Psoas muscle (tissue), 7 donors: ENCODE measurements at regions not wholly inside any gene's neighbourhood (a gene's known extent, or its start where the extent isn't known, plus 50 kb on each side); places are given as distances from the start of the nearest gene placed in this dataset.

Experiments used
- ATAC-seq, 4 donors: fragments of 200-7000 bp; cut with Tn5 transposase; one replicate each; pipeline ENCODE4 v1.9.1; 2020; ENCODE audit warnings: moderate library complexity in 3 of 4, mild to moderate bottlenecking in 2 of 4
- DNase-seq, 2 donors: peaks; one replicate each; pipeline ENCODE4 v3.0.0-alpha.2; 2020
- H3K27ac ChIP-seq: fragments of 200-600 bp; one replicate; pipeline ENCODE4 v1.8.0; 2022
- H3K27me3 ChIP-seq, 3 donors: fragments of 200-600 bp in 1 of 3; one replicate each; pipeline versions ENCODE4 v1.6.1 to v1.8.0; 2013 to 2022; ENCODE audit warnings: low read length in 2 of 3, mild to moderate bottlenecking in 2 of 3, moderate library complexity in 1 of 3; ENCODE audit not compliant: insufficient read depth in 3 of 3
- H3K36me3 ChIP-seq, 2 donors: fragments of 200-600 bp in 1 of 2; one replicate each; pipeline versions ENCODE4 v1.6.1 to v1.8.0; 2013 to 2022; ENCODE audit warnings: low read depth in 1 of 2, mild to moderate bottlenecking in 1 of 2, moderate library complexity in 1 of 2; ENCODE audit not compliant: insufficient read depth in 1 of 2
- H3K4me1 ChIP-seq: fragments of 200-600 bp; one replicate; pipeline ENCODE4 v1.8.0; 2022
- H3K4me3 ChIP-seq: fragments of 200-600 bp; one replicate; pipeline ENCODE4 v1.8.0; 2022; ENCODE audit warnings: mild to moderate bottlenecking
- H3K9me3 ChIP-seq: fragments of 200-600 bp; one replicate; pipeline ENCODE4 v1.8.0; 2022
- WGBS, 3 donors: extraction: QIAGEN DNeasy Blood & Tissue Kit; methylation state at CpG; one replicate each; pipeline versions ENCODE4 v1.1.6 to v1.1.7; 2013; 5-methylcytosine and 5-hydroxymethylcytosine counted together
- intact Hi-C, 2 donors: fragments of 100-400 bp; cut with DNase I; formaldehyde crosslinking; loops; one replicate each; pipeline versions ENCODE4 v1.11.0 to v1.14.2; 2022
- TF ChIP-seq, protein P1 (sequence below): fragments of 200-600 bp; IDR thresholded peaks from one replicate; pipeline ENCODE4 v1.8.0; 2022; ENCODE audit warnings: antibody characterized with exemption
- donor health status: healthy with polysubstance abuse.
- donor health status: DM: no; HTN: no; CAD: no; lungs with moderate emphysema.
- donor health status: Bipolar disorder and iron deficiency.
- donor health status: healthy.
- donor health status: DM: yes; HTN: yes; CAD: no.
- donor health status: DM: no; HTN: no; CAD: no.
- donor health status: DM: yes; HTN: yes; CAD: no.

DNA sequence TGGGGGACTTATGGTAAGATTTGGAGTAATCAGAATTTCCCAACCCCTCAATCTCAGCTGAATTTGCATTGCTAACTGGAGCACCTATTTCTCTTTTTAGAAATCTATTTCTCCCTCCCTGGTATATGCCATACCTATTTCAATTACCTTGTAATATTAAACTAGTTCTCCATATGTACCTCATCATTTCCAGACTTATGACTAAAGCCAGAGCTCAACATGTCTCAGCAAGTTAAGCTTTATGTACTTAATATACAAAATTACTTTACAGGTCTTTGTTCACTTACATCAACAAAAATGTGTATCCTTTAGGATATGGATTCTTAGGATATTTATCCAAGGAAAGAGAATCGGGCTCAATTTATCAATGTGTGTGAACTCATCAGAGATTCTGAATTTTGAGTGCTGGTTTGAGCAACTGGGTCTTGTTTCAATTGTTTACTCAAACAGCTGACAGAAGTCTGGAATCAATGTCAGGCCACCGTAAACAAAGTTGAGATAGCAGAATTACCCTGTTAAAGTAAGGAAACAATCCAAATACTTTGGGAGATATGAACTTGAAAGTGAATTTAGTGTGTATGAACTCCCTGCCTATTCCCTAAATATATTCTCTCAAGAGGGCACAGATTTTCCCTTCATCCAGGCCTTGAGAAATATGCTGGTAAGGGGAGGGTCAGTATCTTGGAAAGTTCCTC lies 199.6 kb downstream of the VEGFC start:
- H3K9me3 ChIP-seq = no peaks in the 10 kb centered on the region
- H3K27me3 ChIP-seq = no peaks in the 10 kb centered on the region
- H3K36me3 ChIP-seq = no peaks in the 10 kb centered on the region
- ATAC-seq (no peak), DNase-seq (no peak)
- H3K27ac ChIP-seq = no peak overlapping the region
- TF ChIP-seq, protein P1, sequence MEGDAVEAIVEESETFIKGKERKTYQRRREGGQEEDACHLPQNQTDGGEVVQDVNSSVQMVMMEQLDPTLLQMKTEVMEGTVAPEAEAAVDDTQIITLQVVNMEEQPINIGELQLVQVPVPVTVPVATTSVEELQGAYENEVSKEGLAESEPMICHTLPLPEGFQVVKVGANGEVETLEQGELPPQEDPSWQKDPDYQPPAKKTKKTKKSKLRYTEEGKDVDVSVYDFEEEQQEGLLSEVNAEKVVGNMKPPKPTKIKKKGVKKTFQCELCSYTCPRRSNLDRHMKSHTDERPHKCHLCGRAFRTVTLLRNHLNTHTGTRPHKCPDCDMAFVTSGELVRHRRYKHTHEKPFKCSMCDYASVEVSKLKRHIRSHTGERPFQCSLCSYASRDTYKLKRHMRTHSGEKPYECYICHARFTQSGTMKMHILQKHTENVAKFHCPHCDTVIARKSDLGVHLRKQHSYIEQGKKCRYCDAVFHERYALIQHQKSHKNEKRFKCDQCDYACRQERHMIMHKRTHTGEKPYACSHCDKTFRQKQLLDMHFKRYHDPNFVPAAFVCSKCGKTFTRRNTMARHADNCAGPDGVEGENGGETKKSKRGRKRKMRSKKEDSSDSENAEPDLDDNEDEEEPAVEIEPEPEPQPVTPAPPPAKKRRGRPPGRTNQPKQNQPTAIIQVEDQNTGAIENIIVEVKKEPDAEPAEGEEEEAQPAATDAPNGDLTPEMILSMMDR = no peak
- WGBS, 3 donors = 79 to 97% (median 87%) methylated on average over 2 of the region's 2 CpGs
- H3K4me3 ChIP-seq = no peak overlapping the region
- intact Hi-C loops = no loop called here
- H3K4me1 ChIP-seq = no peaks in the 10 kb centered on the region

DNA sequence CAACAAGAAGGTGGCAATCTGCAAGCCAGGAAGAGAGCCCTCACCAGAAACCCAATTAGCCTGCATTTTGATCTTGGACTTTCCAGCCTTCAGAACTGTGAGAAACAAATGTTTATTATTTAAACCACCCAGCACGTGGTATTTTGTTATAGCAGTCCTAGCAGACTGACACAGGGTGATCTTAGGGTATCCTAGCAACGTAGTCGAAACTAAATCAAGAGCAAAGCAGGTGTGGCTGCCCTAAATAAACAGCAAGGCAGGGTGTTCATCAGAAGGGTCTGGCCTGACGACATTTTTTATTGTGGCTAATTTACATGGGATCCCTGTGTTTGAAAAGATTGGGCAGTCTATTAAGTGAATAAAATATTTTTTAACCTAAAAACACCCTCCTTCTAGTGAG lies 198.8 kb downstream of the VEGFC start:
- Histone ChIP-seq H3K4me3 (no peak overlapping the region), H3K9me3 (peaks cover 2% of the 10 kb centered on the region), H3K4me1 (no peaks in the 10 kb centered on the region), H3K27ac (no peak overlapping the region), H3K36me3 (no peaks in the 10 kb centered on the region), H3K27me3 (no peaks in the 10 kb centered on the region)
- TF ChIP-seq, protein P1 = no peak
- no peak for DNase-seq
- 42 to 48% (median 46%) methylated on average over 4 of the region's 4 CpGs for WGBS, 3 donors
- no peak for ATAC-seq
- intact Hi-C loops = no loop called here

DNA sequence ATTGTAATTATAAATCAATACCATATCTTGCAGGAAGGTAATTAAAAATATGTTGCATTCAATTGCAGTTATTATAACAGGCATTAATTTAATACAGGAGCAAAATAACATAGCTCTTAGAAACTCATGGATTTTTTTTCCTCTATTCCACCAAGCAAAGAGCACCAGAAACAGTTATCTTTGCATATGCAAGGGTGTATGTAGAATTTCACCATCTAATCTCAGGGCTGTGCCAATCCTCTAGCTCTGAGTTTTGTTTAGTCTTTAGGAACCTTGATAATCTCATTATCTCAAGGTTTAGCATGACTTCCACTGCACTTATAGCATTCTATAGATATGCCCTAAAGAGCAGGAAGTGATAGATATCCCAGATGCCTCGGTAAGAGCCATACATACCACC lies 197.5 kb downstream of the VEGFC start:
- H3K4me1 ChIP-seq = no peaks in the 10 kb centered on the region
- whole genome bisulfite sequencing, 3 donors = 38 to 50% (median 41%) methylated on average over 1 of the region's 1 CpG
- TF ChIP-seq, protein P1 = no peak
- intact Hi-C loops = no loop called here
- ATAC-seq (no peak), DNase-seq (no peak)
- H3K27ac ChIP-seq = no peak overlapping the region
- H3K36me3 ChIP-seq = no peaks in the 10 kb centered on the region
- H3K4me3 ChIP-seq = no peak overlapping the region
- peaks cover 5% of the 10 kb centered on the region for H3K9me3 ChIP-seq
- no peaks in the 10 kb centered on the region for H3K27me3 ChIP-seq

DNA sequence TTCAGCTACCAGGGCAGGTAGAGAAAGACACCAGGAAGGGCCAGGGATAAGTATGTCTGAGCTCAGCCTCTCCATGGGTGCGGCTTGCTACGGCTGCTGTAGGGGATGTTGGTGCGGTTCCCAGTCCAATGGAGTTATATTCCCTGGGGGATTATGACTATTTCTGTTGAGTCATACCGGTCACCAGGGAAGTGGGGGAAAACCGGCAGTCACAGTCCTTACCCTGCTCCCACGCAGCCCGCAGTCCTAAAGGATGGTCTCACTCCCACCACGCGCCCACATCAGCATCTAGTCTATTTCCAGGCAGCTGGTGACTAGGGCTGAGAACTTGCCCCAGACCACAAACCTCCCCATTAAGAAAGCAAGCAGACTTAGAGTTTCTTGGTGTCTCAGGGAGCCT lies 191.6 kb downstream of the VEGFC start:
- H3K27me3 ChIP-seq = no peaks in the 10 kb centered on the region
- no peaks in the 10 kb centered on the region for H3K36me3 ChIP-seq
- H3K4me1 ChIP-seq = no peaks in the 10 kb centered on the region
- intact Hi-C loops = no loop called here
- no peak for ATAC-seq
- DNase-seq = no peak
- TF ChIP-seq, protein P1 = no peak
- H3K4me3 ChIP-seq = no peak overlapping the region
- H3K9me3 ChIP-seq = peaks cover 5% of the 10 kb centered on the region
- WGBS, 3 donors = 86 to 94% (median 86%) methylated on average over 9 of the region's 9 CpGs
- H3K27ac ChIP-seq = no peak overlapping the region

DNA sequence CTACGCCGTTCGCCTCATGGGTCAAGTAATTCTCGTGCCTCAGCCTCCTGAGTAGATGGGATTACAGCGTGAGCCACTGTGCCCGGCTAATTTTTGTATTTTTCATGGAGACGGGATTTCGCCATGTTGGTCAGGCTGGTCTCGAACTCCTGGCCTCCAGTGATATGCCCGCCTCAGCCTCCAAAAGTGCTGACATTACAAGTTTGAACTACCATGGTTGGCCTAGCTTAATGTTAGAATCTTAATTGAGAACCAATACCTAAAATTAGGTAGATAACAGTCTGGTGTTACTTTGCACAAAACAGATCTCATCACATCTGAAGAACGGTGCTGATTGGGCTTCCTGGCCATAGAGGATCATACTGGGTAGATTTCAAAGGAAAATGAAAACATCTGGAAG lies 184.9 kb downstream of the VEGFC start:
- TF ChIP-seq, protein P1 = no peak
- intact Hi-C loops = no loop called here
- Histone ChIP-seq H3K9me3 (no peaks in the 10 kb centered on the region), H3K4me1 (no peaks in the 10 kb centered on the region), H3K27me3 (no peaks in the 10 kb centered on the region), H3K27ac (no peak overlapping the region), H3K4me3 (no peak overlapping the region), H3K36me3 (no peaks in the 10 kb centered on the region)
- whole genome bisulfite sequencing, 3 donors = 94 to 95% (median 95%) methylated on average over 11 of the region's 11 CpGs
- DNase-seq = no peak
- no peak for ATAC-seq
